AG09319 (cell line): ENCODE measurements at regions not wholly inside any gene's neighbourhood (a gene's known extent, or its start where the extent isn't known, plus 50 kb on each side); places are given as distances from the start of the nearest gene placed in this dataset.

Experiments
- DNase-seq: peaks from one replicate; pipeline ENCODE4 v3.0.0-alpha.2; 2010; ENCODE audit warnings: low read depth; ENCODE audit errors: extremely low read depth
- TF ChIP-seq, protein P1 (sequence below): IDR thresholded peaks from 2 replicates; pipeline ENCODE4 v1.5.1; 2011; ENCODE audit warnings: low read depth, mild to moderate bottlenecking, inconsistent platforms, low read length, moderate library complexity

DNA sequence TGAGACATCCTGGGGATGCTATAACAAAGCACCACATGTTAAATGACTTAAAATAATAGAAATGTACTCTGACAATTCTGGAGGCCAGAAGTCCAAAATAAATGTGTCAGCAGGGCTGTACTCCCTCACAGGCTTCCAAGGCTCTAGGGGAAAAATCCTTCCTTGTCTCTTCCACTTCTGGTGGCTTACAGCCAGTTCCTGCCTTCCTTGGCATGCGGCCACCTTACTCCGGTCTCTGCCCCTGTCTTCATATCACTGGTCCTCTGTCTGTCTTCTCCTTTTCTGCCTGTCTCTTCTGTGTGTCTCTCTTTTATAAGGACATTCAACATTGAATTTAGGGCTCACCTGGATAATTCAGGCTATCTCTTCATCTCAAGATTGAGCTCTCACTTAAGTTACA, 155.3 kb upstream of the SYNCRIP start:
- TF ChIP-seq, protein P1, sequence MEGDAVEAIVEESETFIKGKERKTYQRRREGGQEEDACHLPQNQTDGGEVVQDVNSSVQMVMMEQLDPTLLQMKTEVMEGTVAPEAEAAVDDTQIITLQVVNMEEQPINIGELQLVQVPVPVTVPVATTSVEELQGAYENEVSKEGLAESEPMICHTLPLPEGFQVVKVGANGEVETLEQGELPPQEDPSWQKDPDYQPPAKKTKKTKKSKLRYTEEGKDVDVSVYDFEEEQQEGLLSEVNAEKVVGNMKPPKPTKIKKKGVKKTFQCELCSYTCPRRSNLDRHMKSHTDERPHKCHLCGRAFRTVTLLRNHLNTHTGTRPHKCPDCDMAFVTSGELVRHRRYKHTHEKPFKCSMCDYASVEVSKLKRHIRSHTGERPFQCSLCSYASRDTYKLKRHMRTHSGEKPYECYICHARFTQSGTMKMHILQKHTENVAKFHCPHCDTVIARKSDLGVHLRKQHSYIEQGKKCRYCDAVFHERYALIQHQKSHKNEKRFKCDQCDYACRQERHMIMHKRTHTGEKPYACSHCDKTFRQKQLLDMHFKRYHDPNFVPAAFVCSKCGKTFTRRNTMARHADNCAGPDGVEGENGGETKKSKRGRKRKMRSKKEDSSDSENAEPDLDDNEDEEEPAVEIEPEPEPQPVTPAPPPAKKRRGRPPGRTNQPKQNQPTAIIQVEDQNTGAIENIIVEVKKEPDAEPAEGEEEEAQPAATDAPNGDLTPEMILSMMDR = no peak
- DNase-seq = no peak

DNA sequence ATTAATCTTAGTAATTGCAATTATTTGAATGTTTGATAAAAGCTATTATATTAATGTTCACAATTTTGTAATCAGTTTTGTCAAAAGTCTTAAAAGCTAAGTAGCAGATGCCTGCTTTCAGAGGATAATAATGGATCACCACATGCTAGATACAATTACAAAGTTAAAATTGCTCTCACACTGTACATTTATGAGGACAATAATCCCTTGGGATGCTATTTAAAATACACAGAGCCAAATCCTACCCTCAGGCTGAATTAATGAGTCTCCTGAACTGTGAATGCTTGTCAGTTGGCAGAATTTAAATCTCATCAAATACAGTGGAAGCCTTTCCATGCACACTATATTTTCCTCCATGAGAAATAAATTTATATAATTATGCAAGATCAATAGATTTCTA, 153.3 kb upstream of the SYNCRIP start:
- no peak for DNase-seq
- TF ChIP-seq, protein P1 = no peak

DNA sequence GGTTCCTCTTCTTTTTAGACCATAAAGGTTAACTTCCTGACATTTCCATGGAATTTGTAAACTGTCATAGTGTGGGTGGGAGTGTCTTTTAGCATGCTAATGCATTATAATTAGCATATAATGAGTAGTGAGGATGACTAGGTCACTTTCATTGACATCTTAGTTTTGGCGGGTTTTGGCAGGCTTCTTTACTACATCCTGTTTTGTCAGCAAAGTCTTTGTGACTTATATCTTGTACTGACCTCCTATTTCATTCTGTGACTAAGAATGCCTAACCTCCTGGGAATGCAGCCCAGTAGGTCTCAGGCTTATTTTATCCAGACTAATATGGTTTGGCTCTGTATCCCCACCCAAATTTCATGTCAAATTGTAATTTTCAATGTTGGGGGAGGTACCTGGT, 149.6 kb upstream of the SYNCRIP start:
- TF ChIP-seq, protein P1 = no peak
- DNase-seq = no peak

DNA sequence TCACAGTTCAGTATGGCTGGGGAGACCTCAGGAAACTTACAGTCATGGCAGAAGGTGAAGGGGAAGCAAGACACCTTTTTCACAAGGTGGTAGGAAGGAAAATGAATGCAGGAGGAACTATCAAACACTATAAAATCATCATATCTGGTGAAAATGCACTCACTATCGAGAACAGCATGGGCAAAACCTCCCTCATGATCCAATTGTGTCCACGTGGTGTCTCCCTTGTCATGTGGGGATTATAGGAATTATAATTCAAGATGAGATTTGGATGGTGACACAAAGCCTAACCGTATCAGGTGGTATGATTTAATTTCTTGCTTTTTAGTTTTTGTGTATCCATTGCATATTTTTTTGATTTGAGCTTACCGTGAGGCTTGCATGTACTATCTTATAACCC, 133.2 kb upstream of the SYNCRIP start:
- TF ChIP-seq, protein P1 = no peak
- DNase-seq = no peak

DNA sequence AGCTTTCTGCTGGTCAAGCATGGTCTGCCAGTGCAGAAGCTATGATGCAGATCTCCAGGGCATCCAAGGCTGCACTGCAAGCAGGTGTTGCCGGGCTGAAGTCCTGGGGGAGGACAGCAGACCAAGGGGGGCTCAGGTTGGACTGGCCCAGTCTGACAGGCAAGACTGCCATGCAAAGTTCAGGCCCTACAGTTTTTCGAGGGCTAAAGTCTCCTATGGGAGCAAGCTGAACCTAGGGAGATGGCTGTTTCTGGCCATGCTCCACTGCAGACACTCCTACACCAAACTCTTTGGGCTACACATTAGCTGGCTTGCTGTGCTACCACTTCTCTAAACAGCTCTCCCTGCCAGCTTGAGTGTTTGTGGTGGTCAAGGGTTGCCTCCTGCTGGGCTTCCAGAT, 130.0 kb upstream of the SYNCRIP start:
- TF ChIP-seq, protein P1 = no peak
- DNase-seq = no peak

DNA sequence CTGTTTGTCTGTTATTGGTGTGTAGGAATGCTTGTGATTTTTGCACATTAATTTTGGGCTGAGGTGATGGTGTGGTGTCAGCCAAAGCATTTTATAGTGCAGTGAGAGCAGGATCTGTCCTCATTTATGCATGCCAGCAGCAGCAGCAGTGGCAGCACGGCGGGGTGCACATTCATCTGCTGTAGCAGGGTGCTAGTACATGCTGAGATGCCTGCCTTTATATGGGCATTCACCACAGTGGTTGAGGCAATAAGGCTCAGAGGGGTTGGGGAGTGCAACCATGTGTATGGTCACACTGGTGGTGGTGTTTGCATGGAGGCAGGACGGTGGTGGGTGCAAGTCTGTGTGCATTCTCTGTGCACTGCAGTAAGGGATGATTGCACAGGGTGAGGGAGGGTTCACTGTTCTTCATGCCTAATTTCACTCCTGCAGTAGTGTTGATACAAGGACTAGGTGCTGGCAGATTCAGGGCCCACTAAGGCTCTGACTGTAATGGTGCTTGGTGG, 129.3 kb upstream of the SYNCRIP start:
- DNase-seq = no peak
- TF ChIP-seq, protein P1 = no peak

DNA sequence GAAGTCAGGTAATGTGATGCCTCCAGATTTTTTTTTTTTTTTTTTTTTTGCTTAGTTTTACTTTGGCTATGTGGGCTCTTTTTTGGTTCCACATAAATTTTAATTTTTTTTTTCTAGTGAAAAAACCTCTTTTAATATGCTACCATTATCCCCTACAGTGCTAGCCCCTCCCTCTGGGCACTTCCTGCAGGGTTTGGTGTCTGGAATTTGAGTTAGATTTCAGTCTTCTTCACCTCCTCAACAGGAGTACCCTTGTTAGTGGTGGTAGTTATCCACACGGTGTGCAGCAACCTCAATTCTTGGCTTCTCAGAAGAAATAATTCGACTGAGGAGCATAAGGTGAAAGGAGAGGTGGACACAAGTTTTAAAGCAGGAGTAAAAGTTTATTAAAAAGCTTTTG, 128.8 kb upstream of the SYNCRIP start:
- DNase-seq = no peak
- TF ChIP-seq, protein P1 = no peak
